Effector memory CD8-positive, alpha-beta T cell (primary cell): ENCODE measurements at regions not wholly inside any gene's neighbourhood (a gene's known extent, or its start where the extent isn't known, plus 50 kb on each side); places are given as distances from the start of the nearest gene placed in this dataset.

Experiments
- ATAC-seq: fragments of 150-1000 bp; cut with Tn5 transposase; replicated peaks from 2 replicates; pipeline ENCODE4 v1.10.0; 2021; ENCODE audit warnings: mild to moderate bottlenecking, moderate library complexity
- DNase-seq, 3 experiments: peaks; one replicate each; pipeline ENCODE4 v3.0.0; 2021
- H3K27ac Mint-ChIP-seq, 2 donors: one replicate each; pipeline ENCODE4 v1.8.0; 2022; ENCODE audit warnings: mild to moderate bottlenecking in 2 of 2, mixed read lengths in 2 of 2, moderate library complexity in 2 of 2
- H3K27me3 Mint-ChIP-seq, 2 donors: one replicate each; pipeline ENCODE4 v1.8.0; 2022; ENCODE audit warnings: mixed read lengths in 2 of 2
- H3K36me3 Mint-ChIP-seq: one replicate; pipeline ENCODE4 v1.8.0; 2022; ENCODE audit warnings: mild to moderate bottlenecking, moderate library complexity, mixed read lengths; ENCODE audit not compliant: insufficient read depth
- H3K4me1 Mint-ChIP-seq, 2 donors: one replicate each; pipeline ENCODE4 v1.8.0; 2022; ENCODE audit warnings: low read depth in 2 of 2, mixed read lengths in 2 of 2
- H3K4me3 Mint-ChIP-seq, 2 donors: one replicate each; pipeline ENCODE4 v1.8.0; 2022; ENCODE audit warnings: mild to moderate bottlenecking in 2 of 2, mixed read lengths in 2 of 2, moderate library complexity in 2 of 2
- H3K9me3 Mint-ChIP-seq, 2 donors: one replicate each; pipeline ENCODE4 v1.8.0; 2022; ENCODE audit warnings: mixed read lengths in 2 of 2

GRCh38 chr6:126914172-126914571, 204.3 kb upstream of the RSPO3 start:
- H3K27ac Mint-ChIP-seq: no peak overlapping the region
- ATAC-seq (no peak), DNase-seq (no peak)
- no peaks in the 10 kb centered on the region for H3K4me1 Mint-ChIP-seq
- H3K9me3 Mint-ChIP-seq: peaks cover 0 to 2% of the 10 kb centered on the region in 2 donors
- H3K36me3 Mint-ChIP-seq: no peaks in the 10 kb centered on the region
- H3K4me3 Mint-ChIP-seq: no peak overlapping the region
- H3K27me3 Mint-ChIP-seq: no peaks in the 10 kb centered on the region

GRCh38 chr6:126914801-126915200, 203.7 kb upstream of the RSPO3 start:
- ATAC-seq (no peak), DNase-seq (no peak)
- Mint-ChIP-seq H3K4me1 (no peaks in the 10 kb centered on the region), H3K27ac (no peak overlapping the region), H3K27me3 (no peaks in the 10 kb centered on the region), H3K36me3 (no peaks in the 10 kb centered on the region), H3K4me3 (no peak overlapping the region), H3K9me3 (peaks cover 0 to 2% of the 10 kb centered on the region in 2 donors)

DNA sequence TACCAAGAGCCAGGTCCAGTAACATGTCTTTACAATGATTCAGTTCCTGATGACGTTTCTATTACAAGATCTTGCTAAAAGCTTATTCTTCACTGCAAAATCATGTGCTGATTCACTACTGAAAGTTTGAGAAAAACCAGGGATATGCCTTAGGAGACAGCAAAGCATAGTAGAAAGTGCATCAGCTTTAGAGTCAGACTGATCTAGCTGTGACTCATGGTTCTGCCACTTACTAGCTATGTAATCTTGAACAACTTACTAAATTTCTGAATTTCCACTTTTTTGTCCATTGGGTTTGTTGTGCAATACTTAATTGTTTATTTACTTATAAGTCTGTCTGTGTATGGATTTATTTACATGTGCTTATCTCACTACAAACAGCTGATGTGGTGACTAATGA, 198.5 kb upstream of the RSPO3 start:
- DNase-seq: no peak
- peaks cover 0 to 6% of the 10 kb centered on the region in 2 donors for H3K9me3 Mint-ChIP-seq
- no peak overlapping the region for H3K27ac Mint-ChIP-seq
- H3K36me3 Mint-ChIP-seq: no peaks in the 10 kb centered on the region
- no peaks in the 10 kb centered on the region for H3K4me1 Mint-ChIP-seq
- ATAC-seq: no peak
- H3K4me3 Mint-ChIP-seq: no peak overlapping the region
- H3K27me3 Mint-ChIP-seq: no peaks in the 10 kb centered on the region

GRCh38 chr6:126923807-126924206, 194.7 kb upstream of the RSPO3 start:
- Mint-ChIP-seq H3K9me3 (peaks cover 0 to 6% of the 10 kb centered on the region in 2 donors), H3K4me1 (no peaks in the 10 kb centered on the region), H3K27ac (no peak overlapping the region), H3K36me3 (no peaks in the 10 kb centered on the region), H3K4me3 (no peak overlapping the region), H3K27me3 (no peaks in the 10 kb centered on the region)
- ATAC-seq (no peak), DNase-seq (no peak)

GRCh38 chr6:126926926-126927325, 191.5 kb upstream of the RSPO3 start:
- Mint-ChIP-seq H3K9me3 (peaks cover 0 to 6% of the 10 kb centered on the region in 2 donors), H3K27me3 (no peaks in the 10 kb centered on the region), H3K27ac (no peak overlapping the region), H3K4me3 (no peak overlapping the region), H3K36me3 (no peaks in the 10 kb centered on the region), H3K4me1 (no peaks in the 10 kb centered on the region)
- DNase-seq (no peak), ATAC-seq (no peak)

GRCh38 chr6:126927841-126928240, 190.6 kb upstream of the RSPO3 start:
- H3K27me3 Mint-ChIP-seq: no peaks in the 10 kb centered on the region
- no peaks in the 10 kb centered on the region for H3K4me1 Mint-ChIP-seq
- ATAC-seq (no peak), DNase-seq (no peak)
- peaks cover 0 to 3% of the 10 kb centered on the region in 2 donors for H3K9me3 Mint-ChIP-seq
- no peak overlapping the region for H3K4me3 Mint-ChIP-seq
- H3K27ac Mint-ChIP-seq: no peak overlapping the region
- no peaks in the 10 kb centered on the region for H3K36me3 Mint-ChIP-seq

GRCh38 chr6:126937426-126937825, 181.0 kb upstream of the RSPO3 start:
- H3K36me3 Mint-ChIP-seq: no peaks in the 10 kb centered on the region
- H3K27me3 Mint-ChIP-seq: no peaks in the 10 kb centered on the region
- H3K4me3 Mint-ChIP-seq: no peak overlapping the region
- H3K27ac Mint-ChIP-seq: no peak overlapping the region
- H3K4me1 Mint-ChIP-seq: no peaks in the 10 kb centered on the region
- no peak for ATAC-seq
- no peaks in the 10 kb centered on the region for H3K9me3 Mint-ChIP-seq
- no peak for DNase-seq

DNA sequence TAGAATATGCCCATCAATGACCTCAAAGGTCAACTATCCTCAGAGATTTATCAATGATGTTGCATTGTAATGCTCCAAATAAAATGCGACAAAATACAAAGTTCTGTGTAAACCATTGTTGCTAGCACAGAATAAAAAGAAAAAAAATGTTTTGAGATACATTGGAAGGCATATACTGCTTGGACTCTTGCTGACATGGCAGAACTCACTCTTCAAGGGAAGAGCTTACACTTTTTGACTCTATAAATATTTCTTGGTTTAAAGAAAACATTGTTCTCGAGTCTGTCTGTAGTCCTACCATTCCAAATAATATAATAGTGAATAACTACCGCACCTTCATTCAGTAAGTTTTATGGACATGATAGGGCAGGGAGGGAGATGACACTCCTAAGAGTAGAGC, 178.7 kb upstream of the RSPO3 start:
- ATAC-seq (no peak), DNase-seq (no peak)
- H3K9me3 Mint-ChIP-seq: no peaks in the 10 kb centered on the region
- H3K27ac Mint-ChIP-seq: no peak overlapping the region
- no peak overlapping the region for H3K4me3 Mint-ChIP-seq
- no peaks in the 10 kb centered on the region for H3K27me3 Mint-ChIP-seq
- H3K4me1 Mint-ChIP-seq: no peaks in the 10 kb centered on the region
- no peaks in the 10 kb centered on the region for H3K36me3 Mint-ChIP-seq

DNA sequence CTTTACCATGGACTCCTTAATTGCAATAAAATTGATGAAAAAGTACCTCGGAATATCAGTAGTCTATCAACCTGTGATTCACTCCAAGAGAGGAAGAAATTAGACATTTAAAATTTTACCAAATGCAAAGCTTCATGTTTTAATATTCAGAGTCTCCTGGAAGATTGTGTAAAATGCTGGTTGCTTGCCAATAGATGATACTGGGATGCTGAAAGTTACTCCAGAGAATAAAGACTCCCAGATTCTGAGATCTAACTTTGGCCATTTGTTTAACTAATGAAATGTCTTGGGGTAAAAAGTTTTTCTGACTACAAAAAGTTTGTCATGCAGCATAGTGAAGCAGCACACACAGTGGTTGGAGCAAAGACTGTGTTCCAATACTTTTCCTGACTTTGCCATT, 176.7 kb upstream of the RSPO3 start:
- no peaks in the 10 kb centered on the region for H3K27me3 Mint-ChIP-seq
- no peaks in the 10 kb centered on the region for H3K9me3 Mint-ChIP-seq

GRCh38 chr6:126944512-126944911, 174.0 kb upstream of the RSPO3 start:
- Mint-ChIP-seq H3K36me3 (no peaks in the 10 kb centered on the region), H3K27me3 (no peaks in the 10 kb centered on the region), H3K4me1 (no peaks in the 10 kb centered on the region), H3K4me3 (no peak overlapping the region), H3K9me3 (no peaks in the 10 kb centered on the region), H3K27ac (no peak overlapping the region)
- no peak for DNase-seq
- no peak for ATAC-seq

More for the DNA sequence above, 176.7 kb upstream of the RSPO3 start:
- no peaks in the 10 kb centered on the region for H3K36me3 Mint-ChIP-seq
- H3K4me1 Mint-ChIP-seq: no peaks in the 10 kb centered on the region
- ATAC-seq: no peak
- H3K27ac Mint-ChIP-seq: no peak overlapping the region
- DNase-seq: no peak
- H3K4me3 Mint-ChIP-seq: no peak overlapping the region

- ATAC-seq (no peak), DNase-seq (no peak)
- Mint-ChIP-seq H3K36me3 (no peaks in the 10 kb centered on the region), H3K4me3 (no peak overlapping the region), H3K27ac (no peak overlapping the region), H3K9me3 (no peaks in the 10 kb centered on the region), H3K4me1 (no peaks in the 10 kb centered on the region), H3K27me3 (no peaks in the 10 kb centered on the region)
Measured at GRCh38 chr6:126945150-126945685, 173.3 kb upstream of the RSPO3 start.

DNA sequence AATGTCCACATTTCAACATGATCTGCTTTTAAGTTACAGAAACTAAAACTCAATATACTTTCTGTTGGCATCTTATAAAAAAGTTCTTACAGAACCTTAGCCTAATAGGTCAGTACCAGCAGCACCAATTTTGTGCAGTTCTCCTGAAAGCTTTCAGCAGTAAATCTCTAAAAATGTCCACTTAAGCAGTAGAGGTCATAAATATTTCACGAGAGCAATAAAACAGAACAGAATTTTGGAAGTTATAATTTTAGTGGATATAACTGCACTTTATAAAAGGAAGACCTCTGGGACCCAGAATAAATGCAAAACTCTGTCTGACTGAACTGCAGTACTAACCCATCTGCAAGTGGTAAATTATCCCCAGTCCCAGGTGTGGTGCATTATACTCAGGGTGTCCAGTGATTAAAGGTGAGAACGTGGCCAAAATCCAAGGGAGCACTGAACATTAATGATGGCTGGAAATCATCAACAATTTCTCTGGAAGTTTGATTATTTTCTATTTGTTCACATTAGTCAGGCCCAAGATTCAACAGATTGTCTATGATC, 172.6 kb upstream of the RSPO3 start:
- no peak for DNase-seq
- Mint-ChIP-seq H3K27me3 (no peaks in the 10 kb centered on the region), H3K27ac (no peak overlapping the region), H3K36me3 (no peaks in the 10 kb centered on the region), H3K9me3 (no peaks in the 10 kb centered on the region), H3K4me1 (no peaks in the 10 kb centered on the region), H3K4me3 (no peak overlapping the region)
- ATAC-seq: no peak

- Mint-ChIP-seq H3K4me1 (no peaks in the 10 kb centered on the region), H3K27me3 (no peaks in the 10 kb centered on the region), H3K4me3 (no peak overlapping the region), H3K27ac (no peak overlapping the region), H3K36me3 (no peaks in the 10 kb centered on the region), H3K9me3 (no peaks in the 10 kb centered on the region)
- ATAC-seq: no peak
- DNase-seq: no peak
Measured at GRCh38 chr6:126947070-126947469, 171.4 kb upstream of the RSPO3 start.

DNA sequence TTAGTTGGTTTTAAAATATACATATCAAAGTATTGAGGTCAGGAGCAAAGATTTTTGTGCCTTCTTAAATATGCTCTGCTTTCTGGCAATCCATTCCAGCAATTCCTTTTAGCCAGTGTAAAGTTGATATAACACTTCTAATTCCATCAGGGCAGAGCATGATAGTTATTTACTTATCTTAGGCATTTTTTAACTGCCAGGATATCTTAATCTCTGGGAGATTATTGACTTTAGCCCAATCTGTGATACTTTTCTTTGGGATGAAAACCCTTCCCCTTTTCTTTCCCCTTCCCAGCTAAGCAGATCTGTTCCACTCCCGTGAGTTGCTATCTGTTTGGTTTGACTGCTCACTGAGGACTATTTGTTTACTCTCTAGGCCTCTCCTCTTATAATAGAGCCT, 168.7 kb upstream of the RSPO3 start:
- Mint-ChIP-seq H3K9me3 (peaks cover 2 to 6% of the 10 kb centered on the region in 2 donors), H3K27ac (no peak overlapping the region), H3K4me3 (no peak overlapping the region), H3K36me3 (no peaks in the 10 kb centered on the region), H3K4me1 (no peaks in the 10 kb centered on the region), H3K27me3 (no peaks in the 10 kb centered on the region)
- ATAC-seq (no peak), DNase-seq (no peak)

DNA sequence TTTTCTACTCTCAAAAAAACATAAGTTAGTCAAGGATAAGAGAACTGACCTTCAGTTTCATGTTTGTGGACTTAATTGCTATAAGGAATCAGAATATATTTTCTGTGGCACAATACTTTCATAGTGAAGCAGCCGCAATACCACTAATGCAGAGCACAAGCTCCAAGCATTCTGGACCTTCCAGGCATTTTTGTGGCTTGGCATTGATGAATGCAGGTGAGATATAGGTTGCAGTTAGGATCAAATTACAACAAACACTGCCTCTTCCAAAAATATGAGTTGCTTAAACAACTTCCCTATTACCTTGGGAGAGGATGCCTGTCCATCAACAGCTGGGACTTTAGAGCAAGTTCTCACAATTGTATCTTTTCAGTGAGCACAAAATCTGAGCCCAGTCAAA, 162.8 kb upstream of the RSPO3 start:
- no peak for DNase-seq
- H3K4me3 Mint-ChIP-seq: no peak overlapping the region
- peaks cover 2 to 6% of the 10 kb centered on the region in 2 donors for H3K9me3 Mint-ChIP-seq
- no peak overlapping the region for H3K27ac Mint-ChIP-seq
- no peaks in the 10 kb centered on the region for H3K27me3 Mint-ChIP-seq
- no peaks in the 10 kb centered on the region for H3K4me1 Mint-ChIP-seq
- no peak for ATAC-seq
- no peaks in the 10 kb centered on the region for H3K36me3 Mint-ChIP-seq
